Vagina (tissue), 2 donors: ENCODE measurements at regions not wholly inside any gene's neighbourhood (a gene's known extent, or its start where the extent isn't known, plus 50 kb on each side); places are given as distances from the start of the nearest gene placed in this dataset.

Experiments
- CTCF ChIP-seq, 3 experiments: fragments of 450-650 bp in 2 of 3; fragments of 200-600 bp in 1 of 3; sonication (generic) in 1 of 3; IDR thresholded peaks; one replicate each; pipeline ENCODE4 v1.5.1; 2017 to 2019; ENCODE audit warnings: antibody characterized with exemption in 3 of 3, mild to moderate bottlenecking in 2 of 3, moderate library complexity in 2 of 3
- POLR2AphosphoS5 ChIP-seq, 2 donors: sonication (generic); formaldehyde crosslinking; IDR thresholded peaks; one replicate each; pipeline ENCODE4 v1.9.0; 2017; ENCODE audit warnings: antibody characterized with exemption in 2 of 2, mild to moderate bottlenecking in 2 of 2, low read depth in 1 of 2; ENCODE audit not compliant: insufficient read depth in 1 of 2

GRCh38 chr13:73194310-73194709, 135.5 kb downstream of the KLF5 start:
- TF ChIP-seq POLR2AphosphoS5 (IDR thresholded peaks at IDR 0.05; ENCODE audit: insufficient read depth in 1 of 2, low read depth in 1 of 2) (no peak), CTCF (IDR thresholded peaks at IDR 0.05) (no peak)
